Mucosa of stomach (tissue), 1 donor: ENCODE measurements at regions not wholly inside any gene's neighbourhood (a gene's known extent, or its start where the extent isn't known, plus 50 kb on each side); places are given as distances from the start of the nearest gene placed in this dataset.

Experiments used
- H3K27me3 ChIP-seq: one replicate; pipeline ENCODE4 v1.7.0; 2013; ENCODE audit warnings: mild to moderate bottlenecking, low read length; ENCODE audit not compliant: control insufficient read depth, insufficient read depth
- H3K36me3 ChIP-seq: one replicate; pipeline ENCODE4 v1.7.0; 2013; ENCODE audit warnings: low read length; ENCODE audit not compliant: control insufficient read depth, insufficient read depth
- H3K4me1 ChIP-seq: one replicate; pipeline ENCODE4 v1.7.0; 2013; ENCODE audit warnings: mild to moderate bottlenecking, low read length; ENCODE audit not compliant: control insufficient read depth, insufficient read depth
- H3K4me3 ChIP-seq: one replicate; pipeline ENCODE4 v1.7.0; 2013; ENCODE audit warnings: low read length
- H3K9ac ChIP-seq: one replicate; pipeline ENCODE4 v1.7.0; 2013; ENCODE audit warnings: mild to moderate bottlenecking, low read length, moderate library complexity
- H3K9me3 ChIP-seq: one replicate; pipeline ENCODE4 v1.7.0; 2013; ENCODE audit warnings: mild to moderate bottlenecking, low read length, moderate library complexity; ENCODE audit not compliant: control insufficient read depth
- donor health status: Pancreatic carcinoma.

- Histone ChIP-seq H3K36me3 (no peaks in the 10 kb centered on the region), H3K9me3 (no peaks in the 10 kb centered on the region), H3K9ac (no peak overlapping the region), H3K4me1 (peaks cover 28% of the 10 kb centered on the region), H3K4me3 (no peak overlapping the region), H3K27me3 (no peaks in the 10 kb centered on the region)
Measured at GRCh38 chrX:46319750-46320149, 225.5 kb downstream of the ZNF674 start.

DNA sequence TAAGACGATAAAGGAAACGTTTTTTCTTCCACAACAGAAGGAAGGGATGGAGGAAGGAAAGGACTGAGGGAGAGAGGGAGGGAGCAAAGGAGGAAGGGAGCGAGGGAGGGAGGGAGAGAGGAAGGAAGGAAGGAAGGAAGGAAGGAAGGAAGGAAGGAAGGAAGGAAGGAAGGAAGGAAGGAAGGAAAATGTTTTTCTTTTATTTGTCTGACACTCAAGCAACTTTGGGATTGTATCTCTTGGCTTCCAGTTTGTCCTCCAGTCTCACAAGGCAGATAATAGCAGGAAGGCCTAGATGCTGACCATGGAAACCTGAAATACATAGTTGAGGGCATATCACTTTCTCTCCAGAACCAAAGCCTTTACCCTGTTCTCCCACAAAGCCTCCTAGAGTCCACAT, 226.7 kb downstream of the ZNF674 start:
- no peak overlapping the region for H3K9ac ChIP-seq
- peaks cover 28% of the 10 kb centered on the region for H3K4me1 ChIP-seq
- H3K36me3 ChIP-seq = no peaks in the 10 kb centered on the region
- H3K9me3 ChIP-seq = no peaks in the 10 kb centered on the region
- H3K27me3 ChIP-seq = no peaks in the 10 kb centered on the region
- no peak overlapping the region for H3K4me3 ChIP-seq

DNA sequence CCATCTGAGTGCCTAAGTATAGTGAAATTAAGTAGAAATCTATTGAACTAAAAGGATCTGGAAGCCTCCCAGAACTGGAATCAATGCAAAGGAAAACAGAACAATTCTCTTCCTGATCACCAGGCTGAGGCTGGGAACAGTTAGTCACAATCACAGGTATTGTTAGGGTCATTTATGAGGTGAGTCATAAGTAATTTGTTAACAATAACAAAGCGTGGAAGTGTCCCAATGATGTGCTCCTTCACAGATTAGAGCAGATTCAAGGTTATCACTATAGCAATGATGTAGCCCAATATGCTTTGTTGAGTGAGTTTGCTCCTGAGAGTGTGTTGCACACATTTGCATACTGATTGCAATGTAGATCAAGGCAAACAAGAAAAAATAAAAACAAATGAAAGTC, 228.1 kb downstream of the ZNF674 start:
- H3K27me3 ChIP-seq = no peaks in the 10 kb centered on the region
- H3K9ac ChIP-seq = no peak overlapping the region
- H3K36me3 ChIP-seq = no peaks in the 10 kb centered on the region
- H3K4me3 ChIP-seq = no peak overlapping the region
- no peaks in the 10 kb centered on the region for H3K9me3 ChIP-seq
- H3K4me1 ChIP-seq = peaks cover 28% of the 10 kb centered on the region

- Histone ChIP-seq H3K4me3 (no peak overlapping the region), H3K9ac (no peak overlapping the region), H3K36me3 (no peaks in the 10 kb centered on the region), H3K4me1 (peaks cover 7% of the 10 kb centered on the region), H3K27me3 (no peaks in the 10 kb centered on the region), H3K9me3 (no peaks in the 10 kb centered on the region)
Measured at GRCh38 chrX:46311581-46312120, 233.6 kb downstream of the ZNF674 start.

DNA sequence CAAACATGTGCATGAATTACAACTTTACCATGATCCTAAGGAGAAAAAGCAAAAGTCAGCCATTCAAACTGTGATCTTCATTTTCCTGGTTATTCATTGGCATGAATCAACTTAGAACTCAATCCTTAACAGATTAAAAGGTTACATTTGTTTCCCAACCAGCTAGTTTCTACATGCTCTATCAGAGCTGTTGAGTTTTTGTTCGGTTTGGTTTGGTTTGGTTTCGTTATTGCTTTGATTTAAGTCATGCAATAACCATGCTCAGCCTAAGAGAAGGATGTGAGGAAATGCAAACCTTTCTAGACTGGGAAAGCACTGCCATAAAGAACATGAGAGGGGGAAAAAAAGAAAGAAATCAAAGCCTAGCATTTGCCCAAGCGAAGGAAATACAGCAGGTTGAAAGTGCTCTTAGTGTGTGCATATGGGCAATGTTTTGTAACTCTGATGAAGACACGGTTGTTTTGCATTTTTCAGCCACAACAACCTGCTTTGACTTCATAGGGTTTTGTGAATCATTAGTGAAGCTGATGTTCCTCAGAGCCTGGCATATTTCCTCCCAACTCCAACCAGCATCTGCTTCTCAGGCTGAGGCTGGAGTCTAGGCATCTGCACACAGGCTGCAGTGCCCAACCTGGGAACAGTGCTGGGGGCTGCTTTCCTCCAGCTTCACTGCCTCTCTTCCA, 234.3 kb downstream of the ZNF674 start:
- Histone ChIP-seq H3K9me3 (no peaks in the 10 kb centered on the region), H3K9ac (no peak overlapping the region), H3K36me3 (no peaks in the 10 kb centered on the region), H3K4me1 (peaks cover 5% of the 10 kb centered on the region), H3K27me3 (no peaks in the 10 kb centered on the region), H3K4me3 (no peak overlapping the region)

GRCh38 chrX:46308110-46308509, 237.1 kb downstream of the ZNF674 start:
- H3K4me3 ChIP-seq = no peak overlapping the region
- H3K4me1 ChIP-seq = peaks cover 5% of the 10 kb centered on the region
- H3K9ac ChIP-seq = no peak overlapping the region
- no peaks in the 10 kb centered on the region for H3K27me3 ChIP-seq
- no peaks in the 10 kb centered on the region for H3K36me3 ChIP-seq
- H3K9me3 ChIP-seq = no peaks in the 10 kb centered on the region

DNA sequence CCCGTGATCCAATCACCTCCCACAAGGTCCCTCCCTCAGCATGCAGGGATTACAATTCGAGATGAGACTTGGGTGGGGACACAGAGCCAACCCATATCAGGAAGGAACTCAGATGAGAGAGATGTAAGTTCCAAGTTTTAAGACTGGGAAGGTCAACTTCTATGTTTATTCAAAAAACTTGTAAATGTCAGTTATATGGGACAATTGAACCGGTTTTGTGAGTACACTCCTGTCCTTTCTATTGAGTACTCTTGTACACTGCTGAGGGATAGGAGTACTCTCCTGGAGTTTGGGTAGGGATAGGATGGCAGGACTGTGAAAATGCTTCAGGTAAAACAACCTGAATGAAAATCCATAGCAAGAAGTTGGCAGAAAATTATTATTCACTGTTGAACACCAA, 239.1 kb downstream of the ZNF674 start:
- Histone ChIP-seq H3K27me3 (no peaks in the 10 kb centered on the region), H3K4me3 (no peak overlapping the region), H3K36me3 (no peaks in the 10 kb centered on the region)

GRCh38 chrX:46305431-46305830, 239.8 kb downstream of the ZNF674 start:
- no peak overlapping the region for H3K4me3 ChIP-seq
- H3K9ac ChIP-seq = no peak overlapping the region
- H3K27me3 ChIP-seq = no peaks in the 10 kb centered on the region
- no peaks in the 10 kb centered on the region for H3K36me3 ChIP-seq
- no peaks in the 10 kb centered on the region for H3K9me3 ChIP-seq
- H3K4me1 ChIP-seq = no peaks in the 10 kb centered on the region

More for the DNA sequence above, 239.1 kb downstream of the ZNF674 start:
- no peaks in the 10 kb centered on the region for H3K9me3 ChIP-seq
- no peak overlapping the region for H3K9ac ChIP-seq
- peaks cover 2% of the 10 kb centered on the region for H3K4me1 ChIP-seq

- Histone ChIP-seq H3K9me3 (no peaks in the 10 kb centered on the region), H3K27me3 (no peaks in the 10 kb centered on the region), H3K9ac (no peak overlapping the region), H3K4me3 (no peak overlapping the region), H3K36me3 (no peaks in the 10 kb centered on the region), H3K4me1 (no peaks in the 10 kb centered on the region)
Measured at GRCh38 chrX:46301903-46302302, 243.3 kb downstream of the ZNF674 start.

- no peaks in the 10 kb centered on the region for H3K27me3 ChIP-seq
- no peaks in the 10 kb centered on the region for H3K9me3 ChIP-seq
- no peak overlapping the region for H3K4me3 ChIP-seq
- H3K9ac ChIP-seq = no peak overlapping the region
- no peaks in the 10 kb centered on the region for H3K36me3 ChIP-seq
- H3K4me1 ChIP-seq = no peaks in the 10 kb centered on the region
Measured at GRCh38 chrX:46298821-46299220, 246.4 kb downstream of the ZNF674 start.

DNA sequence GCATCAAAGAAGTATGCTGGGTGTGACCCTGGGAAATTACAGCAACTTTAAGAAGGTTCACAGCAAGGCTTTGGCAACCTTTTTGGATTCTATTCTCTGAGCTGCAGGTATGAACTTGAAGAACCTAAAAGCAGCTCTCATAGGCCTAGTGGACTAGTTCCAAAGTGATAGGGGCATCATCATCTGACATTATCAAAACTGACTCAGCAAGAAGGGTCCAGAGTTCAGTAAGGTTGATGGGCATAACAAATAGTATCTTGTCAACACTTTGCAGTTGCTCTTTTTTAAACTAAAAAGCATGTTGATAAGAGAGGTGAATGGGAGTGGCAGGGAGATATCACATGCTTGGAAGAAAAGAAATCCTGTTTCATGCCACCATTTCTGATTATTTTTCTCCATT, 249.3 kb downstream of the ZNF674 start:
- no peaks in the 10 kb centered on the region for H3K36me3 ChIP-seq
- H3K9ac ChIP-seq = no peak overlapping the region
- no peaks in the 10 kb centered on the region for H3K27me3 ChIP-seq
- no peaks in the 10 kb centered on the region for H3K9me3 ChIP-seq
- no peak overlapping the region for H3K4me3 ChIP-seq
- no peaks in the 10 kb centered on the region for H3K4me1 ChIP-seq

DNA sequence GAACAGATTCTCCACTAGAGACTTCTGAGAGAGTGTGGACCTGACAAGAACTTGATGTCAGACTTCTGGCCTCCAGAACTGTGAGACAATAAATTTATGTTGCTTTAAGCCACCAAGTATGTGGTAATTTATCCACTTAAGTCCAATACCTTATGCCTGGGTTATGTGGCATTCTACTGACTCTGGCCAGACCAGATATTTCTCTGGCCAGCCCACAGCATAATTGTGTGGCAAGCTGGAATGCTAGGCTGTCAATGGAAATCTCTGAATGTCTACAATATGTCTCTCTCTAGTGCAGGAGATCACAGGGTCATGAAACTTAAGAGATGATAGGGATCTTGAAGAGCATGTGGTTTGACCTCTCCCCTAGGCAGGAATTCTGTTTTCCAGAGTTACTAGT, 251.0 kb downstream of the ZNF674 start:
- Histone ChIP-seq H3K4me3 (no peak overlapping the region), H3K4me1 (no peaks in the 10 kb centered on the region), H3K36me3 (no peaks in the 10 kb centered on the region), H3K9ac (no peak overlapping the region), H3K9me3 (no peaks in the 10 kb centered on the region), H3K27me3 (no peaks in the 10 kb centered on the region)

- Histone ChIP-seq H3K27me3 (no peaks in the 10 kb centered on the region), H3K4me1 (no peaks in the 10 kb centered on the region), H3K9me3 (no peaks in the 10 kb centered on the region), H3K9ac (no peak overlapping the region), H3K36me3 (no peaks in the 10 kb centered on the region), H3K4me3 (no peak overlapping the region)
Measured at GRCh38 chrX:46279925-46280313, 265.3 kb downstream of the ZNF674 start.
